IMR-90 (cell line): ENCODE measurements at regions not wholly inside any gene's neighbourhood (a gene's known extent, or its start where the extent isn't known, plus 50 kb on each side); places are given as distances from the start of the nearest gene placed in this dataset.

Experiments used
- ATAC-seq: fragments of 200-7000 bp; cut with Tn5 transposase; 2 replicates; pipeline ENCODE4 v1.9.1; 2020; ENCODE audit warnings: low read depth, mild to moderate bottlenecking, moderate library complexity
- BruUV-seq: library from RNA; stranded (reverse); fragments of 400-500 nt; replicated peaks from 2 replicates; lab custom pipeline; 2021; lab: Mats Ljungman, UMichigan
- CTCF ChIA-PET: fragments of 300-600 bp; formaldehyde crosslinking; extraction: SDS; loops from one replicate; lab custom pipeline; 2021; ENCODE audit warnings: antibody characterized with exemption; lab: Yijun Ruan, JAX
- POLR2A ChIA-PET: fragments of 300-600 bp; sonication (Branson Sonifier 250); formaldehyde crosslinking; loops from one replicate; lab custom pipeline; 2022; ENCODE audit warnings: antibody characterized with exemption; ENCODE audit not compliant: unreplicated experiment; lab: Charles Lee
- DNase-seq: peaks from one replicate; pipeline ENCODE4 v3.0.0; 2013
- H2AFZ ChIP-seq: replicated peaks from 2 replicates; pipeline ENCODE3; 2013; ENCODE audit warnings: low read length, mild to moderate bottlenecking; ENCODE audit not compliant: poor library complexity
- H2AK5ac ChIP-seq: 2 replicates; pipeline ENCODE4 v1.6.1; 2013; ENCODE audit warnings: low read depth, low read length, inconsistent platforms
- H2AK9ac ChIP-seq: replicated peaks from 2 replicates; pipeline ENCODE3; 2013; ENCODE audit warnings: mild to moderate bottlenecking, low read depth, low read length, moderate library complexity; ENCODE audit not compliant: poor library complexity
- H2BK120ac ChIP-seq: 2 replicates; pipeline ENCODE4 v1.6.1; 2013; ENCODE audit warnings: low read depth, low read length, inconsistent platforms
- H2BK15ac ChIP-seq: 3 replicates; pipeline ENCODE4 v1.6.1; 2013; ENCODE audit warnings: low read depth, low read length, inconsistent platforms
- H2BK20ac ChIP-seq: 2 replicates; pipeline ENCODE4 v1.6.1; 2013; ENCODE audit warnings: low read depth, mild to moderate bottlenecking, inconsistent platforms, low read length, moderate library complexity
- H2BK5ac ChIP-seq: 2 replicates; pipeline ENCODE4 v1.6.1; 2013; ENCODE audit warnings: mild to moderate bottlenecking, low read depth, low read length, inconsistent platforms; ENCODE audit not compliant: poor library complexity, severe bottlenecking
- H3K14ac ChIP-seq: replicated peaks from 2 replicates; pipeline ENCODE4 v1.6.1; 2013; ENCODE audit warnings: low read depth, low read length, inconsistent platforms
- H3K18ac ChIP-seq: 2 replicates; pipeline ENCODE4 v1.6.1; 2013; ENCODE audit warnings: low read depth, low read length, control low read depth
- H3K23ac ChIP-seq: 2 replicates; pipeline ENCODE4 v1.6.1; 2013; ENCODE audit warnings: low read depth, low read length, inconsistent platforms
- H3K27ac ChIP-seq: 2 replicates; pipeline ENCODE4 v1.5.1; 2013; ENCODE audit warnings: mild to moderate bottlenecking, control low read depth, low read length; ENCODE audit not compliant: insufficient read depth
- H3K27me3 ChIP-seq: 2 replicates; pipeline ENCODE4 v1.6.1; 2013; ENCODE audit warnings: low read length; ENCODE audit not compliant: control insufficient read depth, insufficient read depth
- H3K36me3 ChIP-seq: 2 replicates; pipeline ENCODE4 v1.6.1; 2013; ENCODE audit warnings: low read length, mixed read lengths; ENCODE audit not compliant: control insufficient read depth, insufficient read depth
- H3K4ac ChIP-seq: 2 replicates; pipeline ENCODE4 v1.6.1; 2013; ENCODE audit warnings: low read depth, low read length, inconsistent platforms
- H3K4me1 ChIP-seq: 2 replicates; pipeline ENCODE4 v1.6.1; 2013; ENCODE audit warnings: low read length, mixed read lengths; ENCODE audit not compliant: control insufficient read depth, insufficient read depth
- H3K4me2 ChIP-seq: 2 replicates; pipeline ENCODE4 v1.6.1; 2013; ENCODE audit warnings: low read depth, mild to moderate bottlenecking, control low read depth, low read length, moderate library complexity
- H3K4me3 ChIP-seq: 2 replicates; pipeline ENCODE4 v1.5.1; 2013; ENCODE audit warnings: low read depth, mild to moderate bottlenecking, control low read depth, low read length, moderate library complexity; ENCODE audit not compliant: insufficient read depth
- H3K56ac ChIP-seq: 2 replicates; pipeline ENCODE4 v1.6.1; 2013; ENCODE audit warnings: low read length, inconsistent platforms; ENCODE audit not compliant: insufficient read depth; ENCODE audit errors: extremely low read depth
- H3K79me1 ChIP-seq, 2 experiments: 2 replicates each; pipeline ENCODE4 v1.6.1; 2013; ENCODE audit warnings: low read length in 2 of 2, inconsistent platforms in 1 of 2, low read depth in 1 of 2
- H3K9ac ChIP-seq: 2 replicates; pipeline ENCODE4 v1.6.1; 2013; ENCODE audit warnings: low read depth, low read length, control low read depth
- H3K9me1 ChIP-seq: 2 replicates; pipeline ENCODE4 v1.6.1; 2013; ENCODE audit warnings: low read length, inconsistent platforms; ENCODE audit not compliant: insufficient read depth
- H3K9me3 ChIP-seq: 2 replicates; pipeline ENCODE4 v1.6.1; 2013; ENCODE audit warnings: low read length; ENCODE audit not compliant: control insufficient read depth, insufficient read depth
- H4K20me1 ChIP-seq: 2 replicates; pipeline ENCODE4 v1.6.1; 2013; ENCODE audit warnings: low read length, inconsistent platforms; ENCODE audit not compliant: insufficient read depth
- H4K5ac ChIP-seq: 2 replicates; pipeline ENCODE4 v1.6.1; 2013; ENCODE audit warnings: mild to moderate bottlenecking, low read depth, low read length, control low read depth
- H4K8ac ChIP-seq, 2 experiments: 2 replicates each; pipeline ENCODE4 v1.6.1; 2013; ENCODE audit warnings: low read depth in 2 of 2, low read length in 2 of 2, control low read depth in 1 of 2, inconsistent platforms in 1 of 2
- H4K91ac ChIP-seq: 2 replicates; pipeline ENCODE4 v1.6.1; 2013; ENCODE audit warnings: low read depth, low read length, inconsistent platforms; ENCODE audit not compliant: insufficient read depth
- BHLHE40 ChIP-seq: fragments of 150-350 bp; IDR thresholded peaks from 2 replicates; pipeline ENCODE4 v1.6.1; 2016; ENCODE audit warnings: mild to moderate bottlenecking, low read depth, low read length
- CEBPB ChIP-seq: IDR thresholded peaks from 2 replicates; pipeline ENCODE4 v1.6.1; 2012; ENCODE audit warnings: low read depth, low read length, improper control_type of control experiment
- ELK1 ChIP-seq: fragments of 150-350 bp; IDR thresholded peaks from 2 replicates; pipeline ENCODE4 v1.6.1; 2016; ENCODE audit warnings: low read depth, mild to moderate bottlenecking, low read length, moderate library complexity, borderline replicate concordance
- MAZ ChIP-seq: IDR thresholded peaks from 2 replicates; pipeline ENCODE4 v1.6.1; 2012; ENCODE audit warnings: low read depth, mild to moderate bottlenecking, low read length, improper control_type of control experiment, moderate library complexity, borderline replicate concordance
- NFE2L2 ChIP-seq: fragments of 150-350 bp; IDR thresholded peaks from 2 replicates; pipeline ENCODE4 v1.6.1; 2016; ENCODE audit warnings: low read depth, mild to moderate bottlenecking, low read length
- WGBS, 2 experiments: methylation state at CpG; one replicate each; pipeline versions ENCODE4 v1.1.5 to v1.1.7; 2013; ENCODE audit warnings: missing lambda C conversion rate in 2 of 2; ENCODE audit not compliant: insufficient read length in 1 of 2; ENCODE audit errors: extremely low coverage in 2 of 2; 5-methylcytosine and 5-hydroxymethylcytosine counted together
- dilution Hi-C: fragments of 300-500 bp; cut with HindIII; formaldehyde crosslinking; loops from one replicate; pipeline ENCODE4 v1.14.3; 2018; ENCODE audit warnings: low sequenced_read_pairs; ENCODE audit not compliant: unreplicated experiment
- in situ Hi-C: fragments of 300-500 bp; cut with MboI; formaldehyde crosslinking; loops from 3 replicates; pipeline ENCODE4 v1.14.3; 2019; ENCODE audit warnings: low sequenced_read_pairs, inconsistent platforms, mixed read lengths
- intact Hi-C: fragments of 100-400 bp; cut with micrococcal nuclease; formaldehyde crosslinking; loops from 2 replicates; pipeline ENCODE4 v1.10.0; 2022

- intact Hi-C loops (no loop called here), dilution Hi-C loops (no loop called here), in situ Hi-C loops (no loop called here)
- Histone ChIP-seq H2BK15ac (no peak overlapping the region), H3K9me3 (peaks cover 14% of the 10 kb centered on the region), H3K23ac (no peak overlapping the region), H2BK20ac (no peak overlapping the region), H3K4me2 (no peak overlapping the region), H4K20me1 (no peaks in the 10 kb centered on the region), H2BK120ac (no peak overlapping the region), H3K79me1 (no peaks in the 10 kb centered on the region), H3K14ac (no peak overlapping the region), H3K4ac (no peak overlapping the region), H2AFZ (no peak overlapping the region), H3K4me3 (no peak overlapping the region), H3K9me1 (no peaks in the 10 kb centered on the region), H2AK5ac (no peak overlapping the region), H2BK5ac (no peak overlapping the region), H3K27me3 (no peaks in the 10 kb centered on the region), H4K5ac (no peak overlapping the region), H3K4me1 (no peaks in the 10 kb centered on the region), H3K36me3 (no peaks in the 10 kb centered on the region), H3K56ac (no peak overlapping the region), H4K91ac (no peak overlapping the region), H3K18ac (no peak overlapping the region), H3K27ac (no peak overlapping the region), H4K8ac (no peak overlapping the region), H2AK9ac (no peak overlapping the region), H3K9ac (no peak overlapping the region)
- ChIA-PET POLR2A (no interaction called here), CTCF (no interaction called here)
- ATAC-seq, result no peak
- TF ChIP-seq ELK1 (no peak), NFE2L2 (no peak), BHLHE40 (no peak), MAZ (no peak), CEBPB (no peak)
- no peak for DNase-seq
- 38% methylated on average over 3 of the region's 6 CpGs; no CpG with 5 or more reads in 1 of the 2 experiments for WGBS, 2 experiments
- BruUV-seq, result no TSS peak
Measured at GRCh38 chr2:239551206-239551605, 150.4 kb upstream of the HDAC4 start.
